H1 (cell line): ENCODE measurements at regions not wholly inside any gene's neighbourhood (a gene's known extent, or its start where the extent isn't known, plus 50 kb on each side); places are given as distances from the start of the nearest gene placed in this dataset.

Experiments
- CTCF ChIA-PET: fragments of 300-600 bp; sonication (Branson Sonifier 250); formaldehyde crosslinking; loops from one replicate; lab custom pipeline; 2021; ENCODE audit not compliant: partially characterized antibody; lab: Charles Lee
- POLR2A ChIA-PET: fragments of 300-600 bp; sonication (Branson Sonifier 250); formaldehyde crosslinking; loops from one replicate; lab custom pipeline; 2021; ENCODE audit warnings: inconsistent platforms; ENCODE audit not compliant: partially characterized antibody; lab: Charles Lee
- DNase-seq, 2 experiments: peaks; one replicate each; pipeline versions ENCODE4 v3.0.0 to v3.0.0-alpha.2; 2010 to 2022; ENCODE audit warnings: low spot score in 2 of 2, low read depth in 1 of 2, mixed read lengths in 1 of 2
- FAIRE-seq: peaks from 2 replicates; lab custom pipeline; 2011; peaks lifted over from hg19 to GRCh38; lab: Jason Lieb, UNC
- H2AFZ ChIP-seq: 2 replicates; pipeline ENCODE4 v1.8.1; 2012; ENCODE audit warnings: low read length, inconsistent platforms
- H2AK5ac ChIP-seq: 2 replicates; pipeline ENCODE4 v1.6.1; 2013; ENCODE audit warnings: low read depth, low read length
- H2BK120ac ChIP-seq: replicated peaks from 2 replicates; pipeline ENCODE3; 2013; ENCODE audit warnings: low read depth, low read length, inconsistent platforms
- H2BK12ac ChIP-seq: 2 replicates; pipeline ENCODE4 v1.6.1; 2013; ENCODE audit warnings: low read depth, low read length
- H2BK15ac ChIP-seq: 2 replicates; pipeline ENCODE4 v1.6.1; 2013; ENCODE audit warnings: low read length
- H2BK20ac ChIP-seq: 2 replicates; pipeline ENCODE4 v1.6.1; 2013; ENCODE audit warnings: low read length
- H2BK5ac ChIP-seq: 2 replicates; pipeline ENCODE4 v1.6.1; 2013; ENCODE audit warnings: low read depth, low read length
- H3K14ac ChIP-seq: 2 replicates; pipeline ENCODE4 v1.6.1; 2013; ENCODE audit warnings: inconsistent platforms; ENCODE audit not compliant: insufficient read length
- H3K18ac ChIP-seq: 2 replicates; pipeline ENCODE4 v1.6.1; 2013; ENCODE audit warnings: low read length; ENCODE audit errors: extremely low read depth
- H3K23ac ChIP-seq: 2 replicates; pipeline ENCODE4 v1.6.1; 2013; ENCODE audit warnings: inconsistent platforms; ENCODE audit not compliant: insufficient read length
- H3K23me2 ChIP-seq: 2 replicates; pipeline ENCODE4 v1.6.1; 2013; ENCODE audit warnings: low read depth, low read length
- H3K27ac ChIP-seq: 2 replicates; pipeline ENCODE4 v1.6.1; 2011; ENCODE audit warnings: low read depth, low read length, inconsistent platforms
- H3K27me3 ChIP-seq, 4 experiments: replicated peaks in 1 of 4; 1 replicate in 1 of 4; 2 replicates in 3 of 4; pipeline versions ENCODE4 v1.6.1 to v1.8.1; 2011 to 2013; ENCODE audit warnings: low read length in 3 of 4, mild to moderate bottlenecking in 3 of 4, inconsistent platforms in 2 of 4, mixed read lengths in 2 of 4, moderate library complexity in 1 of 4; ENCODE audit not compliant: control insufficient read depth in 3 of 4, insufficient read depth in 3 of 4; ENCODE audit errors: extremely low read depth in 1 of 4
- H3K36me3 ChIP-seq, 4 experiments: 2 replicates each; pipeline versions ENCODE4 v1.6.1 to v1.8.1; 2011 to 2013; ENCODE audit warnings: mild to moderate bottlenecking in 4 of 4, low read length in 3 of 4, moderate library complexity in 2 of 4, control low read depth in 1 of 4, inconsistent platforms in 1 of 4; ENCODE audit not compliant: insufficient read depth in 4 of 4, control insufficient read depth in 2 of 4
- H3K4ac ChIP-seq: replicated peaks from 2 replicates; pipeline ENCODE3; 2013; ENCODE audit warnings: low read length, low read depth, mixed read lengths, inconsistent platforms; ENCODE audit not compliant: insufficient read length
- H3K4me1 ChIP-seq, 4 experiments: replicated peaks in 1 of 4; 1 replicate in 1 of 4; 2 replicates in 3 of 4; pipeline versions ENCODE4 v1.6.1 to v1.8.1; 2011 to 2013; ENCODE audit warnings: low read length in 3 of 4, inconsistent platforms in 2 of 4, mixed read lengths in 1 of 4; ENCODE audit not compliant: insufficient read depth in 4 of 4, control insufficient read depth in 3 of 4
- H3K4me2 ChIP-seq, 2 experiments: 2 replicates each; pipeline versions ENCODE4 v1.6.1 to v1.8.1; 2011 to 2013; ENCODE audit warnings: low read depth in 2 of 2, low read length in 2 of 2, control low read depth in 1 of 2, inconsistent platforms in 1 of 2, mild to moderate bottlenecking in 1 of 2; ENCODE audit not compliant: insufficient read depth in 1 of 2
- H3K4me3 ChIP-seq, 4 experiments: fragments of 200-600, 300-600 bp in 1 of 4; sonication (generic), shearing (Covaris generic), sonication (Bioruptor Twin) in 1 of 4; 2 replicates each; pipeline versions ENCODE4 v1.5.1 to v1.8.1; 2011 to 2016; ENCODE audit warnings: low read length in 4 of 4, low read depth in 3 of 4, control low read depth in 2 of 4, inconsistent platforms in 2 of 4, mild to moderate bottlenecking in 2 of 4, mixed read lengths in 1 of 4, moderate library complexity in 1 of 4; ENCODE audit not compliant: insufficient read depth in 2 of 4; ENCODE audit errors: extremely low read depth in 1 of 4
- H3K56ac ChIP-seq: replicated peaks from 2 replicates; pipeline ENCODE3; 2013; ENCODE audit warnings: low read depth, mild to moderate bottlenecking, mixed read lengths, low read length, inconsistent platforms; ENCODE audit not compliant: insufficient read length
- H3K79me1 ChIP-seq: 2 replicates; pipeline ENCODE4 v1.6.1; 2013; ENCODE audit warnings: low read depth, low read length, control low read depth
- H3K79me2 ChIP-seq, 2 experiments: 2 replicates each; pipeline versions ENCODE4 v1.6.1 to v1.8.1; 2012 to 2013; ENCODE audit warnings: low read length in 2 of 2, mild to moderate bottlenecking in 2 of 2, inconsistent platforms in 1 of 2; ENCODE audit not compliant: insufficient read depth in 2 of 2, control insufficient read depth in 1 of 2
- H3K9ac ChIP-seq, 4 experiments: replicated peaks in 1 of 4; 1 replicate in 1 of 4; 2 replicates in 3 of 4; pipeline versions ENCODE4 v1.6.1 to v1.8.1; 2011 to 2013; ENCODE audit warnings: low read depth in 3 of 4, low read length in 3 of 4, control low read depth in 2 of 4, mild to moderate bottlenecking in 2 of 4, moderate library complexity in 2 of 4, inconsistent platforms in 1 of 4; ENCODE audit errors: extremely low read depth in 1 of 4
- H3K9me3 ChIP-seq, 2 experiments: 2 replicates each; pipeline versions ENCODE4 v1.6.1 to v1.8.1; 2012 to 2013; ENCODE audit warnings: mild to moderate bottlenecking in 2 of 2, moderate library complexity in 2 of 2, control low read depth in 1 of 2, inconsistent platforms in 1 of 2, low read depth in 1 of 2, low read length in 1 of 2, mixed read lengths in 1 of 2; ENCODE audit not compliant: insufficient read depth in 2 of 2
- H4K20me1 ChIP-seq, 2 experiments: replicated peaks in 1 of 2; 2 replicates each; pipeline versions ENCODE3 to v1.8.1; 2011 to 2013; ENCODE audit warnings: inconsistent platforms in 2 of 2, low read length in 2 of 2, mild to moderate bottlenecking in 1 of 2; ENCODE audit not compliant: insufficient read depth in 2 of 2, control insufficient read depth in 1 of 2
- H4K5ac ChIP-seq: 2 replicates; pipeline ENCODE4 v1.6.1; 2013; ENCODE audit warnings: low read length, low read depth, mixed read lengths, inconsistent platforms; ENCODE audit not compliant: insufficient read length
- H4K8ac ChIP-seq: 2 replicates; pipeline ENCODE4 v1.8.0; 2013; ENCODE audit warnings: mild to moderate bottlenecking, moderate library complexity, low read length, inconsistent platforms; ENCODE audit not compliant: insufficient read depth; ENCODE audit errors: extremely low read depth
- H4K91ac ChIP-seq: replicated peaks from 2 replicates; pipeline ENCODE3; 2013; ENCODE audit warnings: low read length, mixed read lengths, inconsistent platforms; ENCODE audit not compliant: insufficient read length
- ASH2L ChIP-seq: fragments of 200-600, 300-600 bp; sonication (generic); IDR thresholded peaks from one replicate; pipeline ENCODE4 v1.7.1; 2017; ENCODE audit warnings: low read length
- CHD2 ChIP-seq: IDR thresholded peaks from 2 replicates; pipeline ENCODE4 v1.6.1; 2012; ENCODE audit warnings: low read length, improper control_type of control experiment
- CREB1 ChIP-seq: IDR thresholded peaks from 2 replicates; pipeline ENCODE4 v1.6.1; 2012; ENCODE audit warnings: inconsistent platforms
- EGR1 ChIP-seq: IDR thresholded peaks from 2 replicates; pipeline ENCODE4 v1.6.1; 2011; ENCODE audit warnings: low read depth, low read length, borderline replicate concordance
- GABPA ChIP-seq: IDR thresholded peaks from 2 replicates; pipeline ENCODE4 v1.6.1; 2011; ENCODE audit warnings: mild to moderate bottlenecking, low read length, moderate library complexity, borderline replicate concordance; ENCODE audit not compliant: insufficient read depth
- GTF2F1 ChIP-seq: IDR thresholded peaks from 2 replicates; pipeline ENCODE4 v1.6.1; 2012; ENCODE audit warnings: low read depth, low read length, improper control_type of control experiment, borderline replicate concordance
- MAFK ChIP-seq: IDR thresholded peaks from 2 replicates; pipeline ENCODE4 v1.6.1; 2012; ENCODE audit warnings: low read depth, mild to moderate bottlenecking, improper control_type of control experiment, low read length
- POLR2A ChIP-seq, 2 experiments: IDR thresholded peaks; 1 replicate in 1 of 2; 2 replicates in 1 of 2; pipeline ENCODE4 v1.6.1; 2011; ENCODE audit warnings: low read depth in 2 of 2, low read length in 2 of 2, mild to moderate bottlenecking in 2 of 2; ENCODE audit errors: control extremely low read depth in 1 of 2
- RAD21 ChIP-seq, 2 experiments: IDR thresholded peaks in 1 of 2; conservative IDR thresholded peaks in 1 of 2; 2 replicates each; pipeline ENCODE4 v1.6.1; 2011; ENCODE audit warnings: low read depth in 2 of 2, low read length in 2 of 2, improper control_type of control experiment in 1 of 2, inconsistent platforms in 1 of 2, mild to moderate bottlenecking in 1 of 2, moderate library complexity in 1 of 2
- SAP30 ChIP-seq: fragments of 300-600 bp; sonication (generic); IDR thresholded peaks from 2 replicates; pipeline ENCODE4 v1.7.1; 2012; ENCODE audit warnings: low read length, moderate library complexity, mild to moderate bottlenecking, inconsistent platforms; ENCODE audit not compliant: insufficient read depth, insufficient replicate concordance
- SP2 ChIP-seq: IDR thresholded peaks from 2 replicates; pipeline ENCODE4 v1.6.1; 2012; ENCODE audit warnings: mild to moderate bottlenecking, low read length, inconsistent platforms
- SP4 ChIP-seq: IDR thresholded peaks from 2 replicates; pipeline ENCODE4 v1.6.1; 2012; ENCODE audit warnings: low read length, inconsistent platforms
- SUZ12 ChIP-seq: fragments of 200-600 bp; sonication (generic); IDR thresholded peaks from 2 replicates; pipeline ENCODE4 v1.6.1; 2012; ENCODE audit warnings: mild to moderate bottlenecking, inconsistent platforms, low read length, moderate library complexity, mixed read lengths
- USF2 ChIP-seq: IDR thresholded peaks from 2 replicates; pipeline ENCODE4 v1.6.1; 2011; ENCODE audit warnings: low read length, improper control_type of control experiment
- WGBS, 2 experiments: shearing (Covaris generic) in 1 of 2; methylation state at CpG; one replicate each; pipeline versions ENCODE4 v1.1.6 to v1.1.7; 2013 to 2015; ENCODE audit warnings: low lambda C conversion rate in 2 of 2, mixed read lengths in 2 of 2, inconsistent platforms in 1 of 2, low coverage in 1 of 2, missing lambda C conversion rate in 1 of 2; ENCODE audit not compliant: insufficient replicate concordance in 2 of 2, insufficient coverage in 1 of 2, insufficient read length in 1 of 2; ENCODE audit errors: extremely low coverage in 1 of 2, missing lambda C conversion rate in 1 of 2; 5-methylcytosine and 5-hydroxymethylcytosine counted together

GRCh38 chr12:114240288-114240687 is 165.7 kb downstream of the TBX5 start:
- Histone ChIP-seq H4K5ac (no peak overlapping the region), H3K4me3 (no peak overlapping the region), H3K27ac (no peak overlapping the region), H3K4me1 (no peaks in the 10 kb centered on the region), H3K9me3 (0 out of 4 replicates have a peak, but pooled peaks cover 0 to 4% of the 10 kb centered on the region in 2 experiments), H3K4me2 (no peak overlapping the region), H3K56ac (no peak overlapping the region), H3K79me1 (no peaks in the 10 kb centered on the region), H2BK20ac (no peak overlapping the region), H3K18ac (no peak overlapping the region), H4K20me1 (no peaks in the 10 kb centered on the region), H2BK120ac (no peak overlapping the region), H2BK5ac (no peak overlapping the region), H4K91ac (no peak overlapping the region), H3K23me2 (no peaks in the 10 kb centered on the region), H3K4ac (no peak overlapping the region), H2AFZ (no peak overlapping the region), H3K79me2 (no peaks in the 10 kb centered on the region), H3K23ac (no peak overlapping the region), H2AK5ac (no peak overlapping the region), H3K9ac (no peak overlapping the region), H2BK15ac (no peak overlapping the region), H2BK12ac (no peak overlapping the region), H3K36me3 (no peaks in the 10 kb centered on the region), H3K27me3 (no peaks in the 10 kb centered on the region; a peak in 1 of 7 replicates), H4K8ac (no peak overlapping the region), H3K14ac (no peak overlapping the region)
- 90% methylated on average over 12 of the region's 12 CpGs; no CpG with 5 or more reads in 1 of the 2 experiments for WGBS, 2 experiments
- DNase-seq (no peak), FAIRE-seq (no peak)
- ChIA-PET POLR2A (no interaction called here), CTCF (no interaction called here)
- TF ChIP-seq USF2, result no peak
- TF ChIP-seq MAFK, result no peak
- no peak for TF ChIP-seq SAP30
- no peak for TF ChIP-seq CREB1
- no peak for TF ChIP-seq GTF2F1
- no peak for TF ChIP-seq CHD2
- TF ChIP-seq POLR2A (IDR thresholded peaks at IDR 0.05; ENCODE audit: control extremely low read depth in 1 of 2, low read depth in 2 of 2, low read length in 2 of 2), result no peak
- TF ChIP-seq EGR1, result no peak
- TF ChIP-seq SP2, result no peak
- TF ChIP-seq SP4, result no peak
- TF ChIP-seq ASH2L, result no peak
- no peak for TF ChIP-seq RAD21 (IDR thresholded peaks at IDR 0.05 in 1 of 2, conservative IDR thresholded peaks at IDR 0.05 in 1 of 2; ENCODE audit: low read depth in 2 of 2, low read length in 2 of 2)
- no peak for TF ChIP-seq GABPA
- TF ChIP-seq SUZ12, result no peak
